CD4-positive, alpha-beta T cell treated with Interleukin-4 for 1 hour (primary cell): ENCODE measurements at regions not wholly inside any gene's neighbourhood (a gene's known extent, or its start where the extent isn't known, plus 50 kb on each side); places are given as distances from the start of the nearest gene placed in this dataset.

Experiments used
- DNase-seq, 2 donors: peaks; one replicate each; pipeline ENCODE4 v3.0.0-alpha.2; 2020 to 2022

GRCh38 chr10:71025535-71025934, 137.2 kb upstream of the PCBD1 start:
- no peak for DNase-seq

GRCh38 chr10:71028066-71028465, 139.7 kb upstream of the PCBD1 start:
- DNase-seq: no peak

- no peak for DNase-seq
Observed at GRCh38 chr10:71029411-71029892, 141.1 kb upstream of the PCBD1 start.

- DNase-seq: no peak
Observed at GRCh38 chr10:71029907-71030306, 141.5 kb upstream of the PCBD1 start.

- DNase-seq: no peak
Observed at GRCh38 chr10:71031026-71031425, 142.7 kb upstream of the PCBD1 start.

- DNase-seq: no peak
Observed at GRCh38 chr10:71031603-71032002, 143.2 kb upstream of the PCBD1 start.

- DNase-seq: no peak
Observed at GRCh38 chr10:71032887-71033286, 144.5 kb upstream of the PCBD1 start.

GRCh38 chr10:71033396-71033980, 145.1 kb upstream of the PCBD1 start:
- no peak for DNase-seq

- DNase-seq: no peak
Observed at GRCh38 chr10:71035511-71036296, 147.3 kb upstream of the PCBD1 start.

GRCh38 chr10:71036297-71036966, 148.1 kb upstream of the PCBD1 start:
- no peak for DNase-seq

GRCh38 chr10:71038091-71038633, 149.8 kb upstream of the PCBD1 start:
- DNase-seq: no peak

- no peak for DNase-seq
Observed at GRCh38 chr10:71038921-71039320, 150.6 kb upstream of the PCBD1 start.

- no peak for DNase-seq
Observed at GRCh38 chr10:71039551-71039950, 151.2 kb upstream of the PCBD1 start.

- DNase-seq: no peak
Observed at GRCh38 chr10:71040343-71040742, 152.0 kb upstream of the PCBD1 start.

GRCh38 chr10:71040846-71041605, 152.7 kb upstream of the PCBD1 start:
- DNase-seq: no peak

- no peak for DNase-seq
Observed at GRCh38 chr10:71042216-71042615, 153.9 kb upstream of the PCBD1 start.

GRCh38 chr10:71042699-71043098, 154.3 kb upstream of the PCBD1 start:
- no peak for DNase-seq

GRCh38 chr10:71043858-71044257, 155.5 kb upstream of the PCBD1 start:
- DNase-seq: no peak

- no peak for DNase-seq
Observed at GRCh38 chr10:71044720-71045119, 156.4 kb upstream of the PCBD1 start.

GRCh38 chr10:71045204-71045809, 156.9 kb upstream of the PCBD1 start:
- peak in 1 of 2 donors; percentile 30 for DNase-seq

GRCh38 chr10:71045936-71046335, 157.6 kb upstream of the PCBD1 start:
- DNase-seq: no peak

- no peak for DNase-seq
Observed at GRCh38 chr10:71046747-71047146, 158.4 kb upstream of the PCBD1 start.
